ENCODE measurements at regions not wholly inside any gene's neighbourhood (a gene's known extent, or its start where the extent isn't known, plus 50 kb on each side); places are given as distances from the start of the nearest gene placed in this dataset.

GRCh38 chr1:38605063-38605462 is 254.5 kb downstream of the RRAGC start:
- TF ChIP-seq SIN3A (IDR thresholded peaks at IDR 0.05; ENCODE audit: borderline replicate concordance, insufficient read depth, low read length) (no peak), POLR2AphosphoS5 (IDR thresholded peaks at IDR 0.05; ENCODE audit: low read depth, low read length) (no peak), FOXP2 (optimal IDR thresholded peaks at IDR 0.05; ENCODE audit: borderline replicate concordance, extremely low read depth, extremely low read length, insufficient read depth) (no peak), TAF1 (IDR thresholded peaks at IDR 0.05; ENCODE audit: borderline replicate concordance, insufficient read depth, low read length) (no peak), REST (IDR thresholded peaks at IDR 0.05; ENCODE audit: insufficient read depth in 1 of 2, low read depth in 2 of 2, low read length in 2 of 2) (no peak)

- no peak for TF ChIP-seq SIN3A (IDR thresholded peaks at IDR 0.05; ENCODE audit: borderline replicate concordance, insufficient read depth, low read length)
- no peak for TF ChIP-seq REST (IDR thresholded peaks at IDR 0.05; ENCODE audit: insufficient read depth in 1 of 2, low read depth in 2 of 2, low read length in 2 of 2)
- no peak for TF ChIP-seq POLR2AphosphoS5 (IDR thresholded peaks at IDR 0.05; ENCODE audit: low read depth, low read length)
- no peak for TF ChIP-seq TAF1 (IDR thresholded peaks at IDR 0.05; ENCODE audit: borderline replicate concordance, insufficient read depth, low read length)
- TF ChIP-seq FOXP2 (optimal IDR thresholded peaks at IDR 0.05; ENCODE audit: borderline replicate concordance, extremely low read depth, extremely low read length, insufficient read depth), result no peak
Measured at GRCh38 chr1:38603907-38604306, 255.7 kb downstream of the RRAGC start.

- TF ChIP-seq TAF1 (IDR thresholded peaks at IDR 0.05; ENCODE audit: borderline replicate concordance, insufficient read depth, low read length), result no peak
- TF ChIP-seq REST (IDR thresholded peaks at IDR 0.05; ENCODE audit: insufficient read depth in 1 of 2, low read depth in 2 of 2, low read length in 2 of 2), result no peak
- TF ChIP-seq SIN3A (IDR thresholded peaks at IDR 0.05; ENCODE audit: borderline replicate concordance, insufficient read depth, low read length), result no peak
- TF ChIP-seq POLR2AphosphoS5 (IDR thresholded peaks at IDR 0.05; ENCODE audit: low read depth, low read length), result no peak
- TF ChIP-seq FOXP2 (optimal IDR thresholded peaks at IDR 0.05; ENCODE audit: borderline replicate concordance, extremely low read depth, extremely low read length, insufficient read depth), result no peak
Measured at GRCh38 chr1:38600905-38601304, 258.7 kb downstream of the RRAGC start.

GRCh38 chr1:38600286-38600685 is 259.3 kb downstream of the RRAGC start:
- TF ChIP-seq TAF1 (IDR thresholded peaks at IDR 0.05; ENCODE audit: borderline replicate concordance, insufficient read depth, low read length) (no peak), FOXP2 (optimal IDR thresholded peaks at IDR 0.05; ENCODE audit: borderline replicate concordance, extremely low read depth, extremely low read length, insufficient read depth) (no peak), SIN3A (IDR thresholded peaks at IDR 0.05; ENCODE audit: borderline replicate concordance, insufficient read depth, low read length) (no peak), REST (IDR thresholded peaks at IDR 0.05; ENCODE audit: insufficient read depth in 1 of 2, low read depth in 2 of 2, low read length in 2 of 2) (no peak), POLR2AphosphoS5 (IDR thresholded peaks at IDR 0.05; ENCODE audit: low read depth, low read length) (no peak)

- TF ChIP-seq FOXP2 (optimal IDR thresholded peaks at IDR 0.05; ENCODE audit: borderline replicate concordance, extremely low read depth, extremely low read length, insufficient read depth) (no peak), REST (IDR thresholded peaks at IDR 0.05; ENCODE audit: insufficient read depth in 1 of 2, low read depth in 2 of 2, low read length in 2 of 2) (no peak), POLR2AphosphoS5 (IDR thresholded peaks at IDR 0.05; ENCODE audit: low read depth, low read length) (no peak), TAF1 (IDR thresholded peaks at IDR 0.05; ENCODE audit: borderline replicate concordance, insufficient read depth, low read length) (no peak), SIN3A (IDR thresholded peaks at IDR 0.05; ENCODE audit: borderline replicate concordance, insufficient read depth, low read length) (no peak)
Measured at GRCh38 chr1:38598118-38598517, 261.5 kb downstream of the RRAGC start.

Data from PFSK-1 (cell line).